Large intestine (tissue), 3 donors: ENCODE measurements at regions not wholly inside any gene's neighbourhood (a gene's known extent, or its start where the extent isn't known, plus 50 kb on each side); places are given as distances from the start of the nearest gene placed in this dataset.

Source experiments
- DNase-seq, 2 donors: peaks; one replicate each; pipeline versions ENCODE4 v3.0.0 to v3.0.0-alpha.2; 2013
- H3K27ac ChIP-seq: one replicate; pipeline ENCODE4 v1.5.1; 2013; ENCODE audit warnings: low read length
- H3K27me3 ChIP-seq: 2 replicates; pipeline ENCODE4 v1.6.1; 2013; ENCODE audit warnings: low read length; ENCODE audit not compliant: control insufficient read depth, insufficient read depth
- H3K36me3 ChIP-seq: 2 replicates; pipeline ENCODE4 v1.6.1; 2013; ENCODE audit warnings: low read length; ENCODE audit not compliant: control insufficient read depth, insufficient read depth
- H3K4me1 ChIP-seq: one replicate; pipeline ENCODE4 v1.6.1; 2013; ENCODE audit warnings: low read length; ENCODE audit not compliant: control insufficient read depth, insufficient read depth
- H3K4me3 ChIP-seq: one replicate; pipeline ENCODE4 v1.5.1; 2013; ENCODE audit warnings: low read length
- H3K9me3 ChIP-seq: one replicate; pipeline ENCODE4 v1.6.1; 2013; ENCODE audit warnings: mild to moderate bottlenecking, low read depth, low read length, moderate library complexity; ENCODE audit not compliant: control insufficient read depth
- WGBS: methylation state at CpG from one replicate; pipeline ENCODE4 v1.1.5; 2013; ENCODE audit warnings: low lambda C conversion rate; ENCODE audit not compliant: insufficient coverage; 5-methylcytosine and 5-hydroxymethylcytosine counted together

- H3K4me3 ChIP-seq: no peak overlapping the region
- H3K27ac ChIP-seq: no peak overlapping the region
- H3K27me3 ChIP-seq: no peaks in the 10 kb centered on the region
- WGBS: 75% methylated on average over 3 of the region's 5 CpGs
- H3K36me3 ChIP-seq: no peaks in the 10 kb centered on the region
- no peaks in the 10 kb centered on the region for H3K4me1 ChIP-seq
- no peak for DNase-seq
- H3K9me3 ChIP-seq: no peaks in the 10 kb centered on the region
Measured at GRCh38 chr11:127574478-127574877, 573.9 kb upstream of the KIRREL3 start.

GRCh38 chr11:127568891-127569290 is 568.3 kb upstream of the KIRREL3 start:
- Histone ChIP-seq H3K27me3 (no peaks in the 10 kb centered on the region), H3K9me3 (no peaks in the 10 kb centered on the region), H3K27ac (peak overlapping the region; percentile 22), H3K4me1 (no peaks in the 10 kb centered on the region), H3K36me3 (no peaks in the 10 kb centered on the region), H3K4me3 (no peak overlapping the region)
- DNase-seq: peak; percentile 74 to 86
- WGBS: no CpG with 5 or more reads among the region's 3 CpGs

GRCh38 chr11:127567237-127567932 is 566.8 kb upstream of the KIRREL3 start:
- Histone ChIP-seq H3K4me3 (no peak overlapping the region), H3K36me3 (no peaks in the 10 kb centered on the region), H3K9me3 (no peaks in the 10 kb centered on the region), H3K27ac (no peak overlapping the region), H3K4me1 (no peaks in the 10 kb centered on the region), H3K27me3 (no peaks in the 10 kb centered on the region)
- WGBS: 67% methylated on average over 1 of the region's 2 CpGs
- DNase-seq: no peak

- Histone ChIP-seq H3K4me3 (no peak overlapping the region), H3K27me3 (no peaks in the 10 kb centered on the region), H3K4me1 (no peaks in the 10 kb centered on the region), H3K27ac (no peak overlapping the region), H3K9me3 (no peaks in the 10 kb centered on the region), H3K36me3 (no peaks in the 10 kb centered on the region)
- WGBS: 93% methylated on average over 2 of the region's 4 CpGs
- DNase-seq: no peak
Measured at GRCh38 chr11:127564810-127565209, 564.2 kb upstream of the KIRREL3 start.

GRCh38 chr11:127559978-127560377 is 559.4 kb upstream of the KIRREL3 start:
- no peak overlapping the region for H3K4me3 ChIP-seq
- no peaks in the 10 kb centered on the region for H3K36me3 ChIP-seq
- no peak for DNase-seq
- no peaks in the 10 kb centered on the region for H3K9me3 ChIP-seq
- no CpG with 5 or more reads among the region's 2 CpGs for WGBS
- H3K27me3 ChIP-seq: no peaks in the 10 kb centered on the region
- no peak overlapping the region for H3K27ac ChIP-seq
- no peaks in the 10 kb centered on the region for H3K4me1 ChIP-seq

GRCh38 chr11:127552446-127552845 is 551.9 kb upstream of the KIRREL3 start:
- Histone ChIP-seq H3K4me1 (no peaks in the 10 kb centered on the region), H3K36me3 (no peaks in the 10 kb centered on the region), H3K27ac (no peak overlapping the region), H3K27me3 (no peaks in the 10 kb centered on the region), H3K4me3 (no peak overlapping the region), H3K9me3 (no peaks in the 10 kb centered on the region)
- no peak for DNase-seq
- WGBS: 90% methylated on average over 2 of the region's 6 CpGs

- no peaks in the 10 kb centered on the region for H3K36me3 ChIP-seq
- 69% methylated on average over 3 of the region's 3 CpGs for WGBS
- no peak overlapping the region for H3K27ac ChIP-seq
- no peaks in the 10 kb centered on the region for H3K27me3 ChIP-seq
- no peaks in the 10 kb centered on the region for H3K4me1 ChIP-seq
- H3K4me3 ChIP-seq: no peak overlapping the region
- DNase-seq: no peak
- H3K9me3 ChIP-seq: no peaks in the 10 kb centered on the region
Measured at GRCh38 chr11:127531167-127531566, 530.6 kb upstream of the KIRREL3 start.

GRCh38 chr11:127528297-127528696 is 527.7 kb upstream of the KIRREL3 start:
- Histone ChIP-seq H3K27ac (no peak overlapping the region), H3K36me3 (no peaks in the 10 kb centered on the region), H3K4me3 (no peak overlapping the region), H3K4me1 (no peaks in the 10 kb centered on the region), H3K9me3 (no peaks in the 10 kb centered on the region), H3K27me3 (no peaks in the 10 kb centered on the region)
- DNase-seq: no peak
- WGBS: 83% methylated on average over 2 of the region's 3 CpGs

GRCh38 chr11:127524618-127525017 is 524.0 kb upstream of the KIRREL3 start:
- no peaks in the 10 kb centered on the region for H3K36me3 ChIP-seq
- H3K27ac ChIP-seq: no peak overlapping the region
- H3K4me1 ChIP-seq: no peaks in the 10 kb centered on the region
- 100% methylated on average over 1 of the region's 4 CpGs for WGBS
- no peak for DNase-seq
- no peak overlapping the region for H3K4me3 ChIP-seq
- H3K27me3 ChIP-seq: no peaks in the 10 kb centered on the region
- H3K9me3 ChIP-seq: no peaks in the 10 kb centered on the region

GRCh38 chr11:127521413-127521812 is 520.8 kb upstream of the KIRREL3 start:
- Histone ChIP-seq H3K36me3 (no peaks in the 10 kb centered on the region), H3K9me3 (peaks cover 6% of the 10 kb centered on the region), H3K4me1 (no peaks in the 10 kb centered on the region), H3K27ac (no peak overlapping the region), H3K27me3 (no peaks in the 10 kb centered on the region), H3K4me3 (no peak overlapping the region)
- WGBS: no CpG with 5 or more reads among the region's 2 CpGs
- peak in 1 of 2 donors; percentile 13 for DNase-seq

- Histone ChIP-seq H3K4me3 (no peak overlapping the region), H3K9me3 (no peaks in the 10 kb centered on the region), H3K36me3 (no peaks in the 10 kb centered on the region), H3K27me3 (no peaks in the 10 kb centered on the region), H3K4me1 (peaks cover 8% of the 10 kb centered on the region), H3K27ac (no peak overlapping the region)
- WGBS: no CpG with 5 or more reads among the region's 1 CpG
- no peak for DNase-seq
Measured at GRCh38 chr11:127507851-127508250, 507.3 kb upstream of the KIRREL3 start.
